ENCODE measurements at regions not wholly inside any gene's neighbourhood (a gene's known extent, or its start where the extent isn't known, plus 50 kb on each side); places are given as distances from the start of the nearest gene placed in this dataset.
A peak's percentile ranks its signal among the peaks of the same experiment; 100 is the strongest.

DNA sequence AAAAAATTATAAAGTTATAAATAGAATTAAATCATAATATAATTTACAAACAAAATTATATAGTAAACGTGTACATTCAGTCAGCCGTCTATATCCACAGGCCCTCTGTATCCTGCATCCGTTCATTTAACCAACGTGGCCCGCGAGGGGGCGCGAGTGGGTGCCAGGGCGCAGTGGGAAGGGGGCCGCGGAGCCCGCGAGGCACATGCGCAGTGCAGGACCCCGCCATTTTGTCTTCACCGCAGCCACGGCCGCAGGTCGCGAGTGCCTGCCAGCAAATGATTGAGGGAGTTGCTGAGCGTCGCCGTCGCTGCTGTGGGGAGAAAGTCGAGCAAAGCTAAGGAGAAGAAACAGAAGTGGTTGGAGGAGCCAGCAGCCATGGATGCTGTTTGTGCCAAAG, 53.4 kb upstream of the ECI2 start:
- no peak for DNase-seq (ENCODE audit: low read depth)

GRCh38 chr6:4187480-4187879, 52.1 kb upstream of the ECI2 start:
- DNase-seq (ENCODE audit: low read depth) = no peak

- no peak for DNase-seq (ENCODE audit: low read depth)
Observed at GRCh38 chr6:4186385-4186784, 51.0 kb upstream of the ECI2 start.

GRCh38 chr6:4185846-4186245, 50.5 kb upstream of the ECI2 start:
- no peak for DNase-seq (ENCODE audit: low read depth)

DNA sequence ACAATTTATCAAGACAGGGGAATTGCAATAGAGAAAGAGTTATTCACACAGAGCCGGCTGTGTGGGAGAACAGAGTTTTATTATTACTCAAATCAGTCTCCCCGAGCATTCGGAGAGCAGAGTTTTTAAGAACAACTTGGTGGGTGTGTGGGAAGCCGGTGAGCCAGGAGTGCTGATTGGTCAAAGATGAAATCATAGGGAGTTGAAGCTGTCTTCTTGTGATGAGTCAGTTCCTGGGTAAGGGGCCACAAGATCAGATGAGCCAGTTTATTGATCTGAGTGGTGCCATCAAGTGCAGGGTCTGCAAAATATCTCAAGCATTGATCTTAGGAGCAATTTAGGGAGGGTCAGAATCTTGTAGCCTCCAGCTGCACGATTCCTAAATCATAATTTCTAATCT, 50.0 kb upstream of the ECI2 start:
- peak; percentile 3 for DNase-seq (ENCODE audit: low read depth)

All from activated T-helper 9 cell treated with anti-CD3 and anti-CD28 coated beads, Interleukin-2, amount 50 U/mL, for 16 hours (primary cell).